PC-3 (cell line): ENCODE measurements at regions not wholly inside any gene's neighbourhood (a gene's known extent, or its start where the extent isn't known, plus 50 kb on each side); places are given as distances from the start of the nearest gene placed in this dataset.

ENCODE experiments used
- EZH2 ChIP-seq: fragments of 300-600 bp; sonication (generic); IDR thresholded peaks from one replicate; pipeline ENCODE4 v1.6.1; 2017; ENCODE audit warnings: antibody characterized with exemption, mild to moderate bottlenecking, low read length; ENCODE audit not compliant: unreplicated experiment
- TF ChIP-seq, protein P1 (sequence below): fragments of 300-600 bp; sonication (generic); conservative IDR thresholded peaks from 2 replicates; pipeline ENCODE4 v1.5.1; 2017; ENCODE audit warnings: antibody characterized with exemption, low read depth, mild to moderate bottlenecking, low read length

DNA sequence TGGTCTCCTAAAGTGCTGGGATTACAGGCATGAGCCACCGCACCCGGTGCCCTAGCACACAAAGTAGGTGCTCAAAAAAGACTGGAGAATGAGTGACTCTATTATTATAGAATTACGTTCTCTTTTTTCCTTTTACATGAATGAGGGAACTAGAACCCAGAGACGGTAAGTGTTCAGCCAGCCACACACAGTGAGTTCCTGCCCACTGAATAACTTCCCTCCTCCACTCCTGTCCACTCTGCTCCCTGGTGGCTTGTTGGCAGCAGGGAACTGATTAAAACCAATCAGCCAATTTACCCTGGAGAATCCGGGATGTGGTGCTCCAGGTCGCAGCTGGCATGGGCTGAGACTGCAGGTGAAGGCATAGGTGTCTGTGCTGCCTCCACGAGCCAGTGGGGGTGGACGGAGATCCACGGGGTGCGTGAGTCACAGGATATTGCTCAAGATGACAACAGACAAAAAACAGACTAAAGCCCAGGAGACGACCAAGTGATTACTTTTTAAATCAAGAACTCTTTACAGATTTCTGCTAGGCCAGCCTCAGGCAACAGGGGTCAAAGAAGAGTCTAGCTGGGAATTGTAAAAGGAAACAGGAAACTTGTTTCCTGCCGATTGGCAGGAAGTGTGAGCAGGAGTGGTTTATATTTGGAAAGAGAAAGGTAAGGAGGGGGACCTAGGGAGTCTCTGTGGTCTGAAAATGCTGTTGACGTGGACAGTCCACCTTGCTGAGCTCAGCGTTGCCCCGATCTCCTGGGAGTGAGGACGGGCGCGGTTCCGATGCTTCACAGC, 95.2 kb upstream of the TP53I11 start:
- TF ChIP-seq, protein P1, sequence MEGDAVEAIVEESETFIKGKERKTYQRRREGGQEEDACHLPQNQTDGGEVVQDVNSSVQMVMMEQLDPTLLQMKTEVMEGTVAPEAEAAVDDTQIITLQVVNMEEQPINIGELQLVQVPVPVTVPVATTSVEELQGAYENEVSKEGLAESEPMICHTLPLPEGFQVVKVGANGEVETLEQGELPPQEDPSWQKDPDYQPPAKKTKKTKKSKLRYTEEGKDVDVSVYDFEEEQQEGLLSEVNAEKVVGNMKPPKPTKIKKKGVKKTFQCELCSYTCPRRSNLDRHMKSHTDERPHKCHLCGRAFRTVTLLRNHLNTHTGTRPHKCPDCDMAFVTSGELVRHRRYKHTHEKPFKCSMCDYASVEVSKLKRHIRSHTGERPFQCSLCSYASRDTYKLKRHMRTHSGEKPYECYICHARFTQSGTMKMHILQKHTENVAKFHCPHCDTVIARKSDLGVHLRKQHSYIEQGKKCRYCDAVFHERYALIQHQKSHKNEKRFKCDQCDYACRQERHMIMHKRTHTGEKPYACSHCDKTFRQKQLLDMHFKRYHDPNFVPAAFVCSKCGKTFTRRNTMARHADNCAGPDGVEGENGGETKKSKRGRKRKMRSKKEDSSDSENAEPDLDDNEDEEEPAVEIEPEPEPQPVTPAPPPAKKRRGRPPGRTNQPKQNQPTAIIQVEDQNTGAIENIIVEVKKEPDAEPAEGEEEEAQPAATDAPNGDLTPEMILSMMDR: no peak
- no peak for TF ChIP-seq EZH2
